ENCODE measurements at regions not wholly inside any gene's neighbourhood (a gene's known extent, or its start where the extent isn't known, plus 50 kb on each side); places are given as distances from the start of the nearest gene placed in this dataset.

DNA sequence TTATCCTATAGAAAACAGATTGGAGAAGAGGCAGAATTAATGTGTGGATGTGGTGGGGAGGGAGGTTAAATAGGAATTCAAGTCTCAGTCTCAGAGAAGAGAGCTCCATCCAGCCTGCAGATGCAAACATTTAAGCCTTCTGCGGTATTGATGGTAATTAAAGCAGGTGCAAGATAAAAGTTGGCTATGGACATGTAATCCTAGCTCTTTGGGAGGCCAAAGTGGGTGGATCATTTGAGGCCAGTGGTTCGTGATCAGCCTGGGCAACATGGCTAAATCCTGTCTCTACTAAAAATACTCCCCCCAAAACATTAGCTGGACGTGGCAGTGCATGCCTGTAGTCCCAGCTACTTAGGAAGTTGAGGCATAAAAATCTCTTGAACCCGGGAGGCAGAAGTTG is 332.7 kb downstream of the PABPC4L start:
- no peaks in the 10 kb centered on the region for H3K4me1 Mint-ChIP-seq (ENCODE audit: low read depth)
- H3K27me3 Mint-ChIP-seq, result no peaks in the 10 kb centered on the region
- H3K36me3 Mint-ChIP-seq (ENCODE audit: low read depth), result no peaks in the 10 kb centered on the region
- peaks cover 3% of the 10 kb centered on the region for H3K9me3 Mint-ChIP-seq
- no peak overlapping the region for H3K4me3 Mint-ChIP-seq
- H3K27ac Mint-ChIP-seq, result no peak overlapping the region

DNA sequence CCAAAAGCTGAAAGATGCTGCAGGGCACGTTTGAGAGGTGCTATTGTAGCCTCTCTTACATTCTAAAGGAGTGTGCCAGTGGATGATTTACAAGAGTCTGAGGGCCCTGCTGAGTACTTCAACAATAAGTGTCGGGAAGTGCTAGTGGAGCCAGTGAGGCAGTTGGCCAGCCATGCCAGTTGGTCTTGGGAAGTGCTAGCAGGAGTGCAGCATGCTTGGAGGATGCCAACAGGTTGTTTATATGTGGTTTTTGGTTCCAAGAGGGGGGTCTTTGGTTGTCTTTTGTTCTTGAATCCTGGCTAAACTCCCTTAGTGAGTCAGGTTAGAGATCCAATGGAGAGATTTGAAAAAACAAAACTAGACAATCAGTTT is 335.3 kb downstream of the PABPC4L start:
- Mint-ChIP-seq H3K27me3 (no peaks in the 10 kb centered on the region), H3K36me3 (ENCODE audit: low read depth) (no peaks in the 10 kb centered on the region), H3K9me3 (no peaks in the 10 kb centered on the region), H3K4me3 (no peak overlapping the region), H3K27ac (no peak overlapping the region), H3K4me1 (ENCODE audit: low read depth) (no peaks in the 10 kb centered on the region)

DNA sequence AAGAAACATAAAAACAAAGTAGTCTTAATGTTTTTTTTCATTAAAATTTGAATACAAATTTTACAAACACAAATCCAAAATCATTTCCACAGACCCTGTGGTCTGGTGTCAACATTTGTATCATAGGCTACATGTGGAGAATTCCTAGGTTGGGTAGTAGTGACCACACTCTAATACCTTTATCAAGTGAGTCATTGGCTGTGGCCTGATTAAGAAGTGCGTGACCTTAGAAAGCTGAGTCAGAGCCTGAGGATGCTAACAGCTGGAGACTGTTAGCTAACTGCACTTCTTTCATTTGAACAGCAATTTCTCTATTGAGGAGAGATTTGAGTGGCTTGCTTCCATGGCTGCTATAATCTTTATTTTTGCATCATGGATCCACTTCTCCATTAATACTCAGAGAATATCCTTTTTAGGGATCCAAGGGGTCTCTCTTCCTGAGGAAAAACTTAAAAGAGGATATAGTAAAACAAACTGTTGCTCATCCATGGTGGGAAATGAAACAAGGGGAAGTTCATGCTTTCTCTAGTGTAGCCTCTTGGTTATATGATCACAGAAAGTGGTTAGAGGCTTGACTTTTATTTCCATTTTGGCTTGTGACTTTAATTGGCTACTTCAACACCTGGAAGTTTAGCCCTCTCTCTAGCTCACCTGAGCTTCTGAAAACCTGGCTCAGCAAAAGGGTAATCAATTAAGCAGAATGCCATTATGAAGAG is 335.8 kb downstream of the PABPC4L start:
- no peaks in the 10 kb centered on the region for H3K27me3 Mint-ChIP-seq
- no peak overlapping the region for H3K27ac Mint-ChIP-seq
- no peak overlapping the region for H3K4me3 Mint-ChIP-seq
- H3K9me3 Mint-ChIP-seq, result no peaks in the 10 kb centered on the region
- no peaks in the 10 kb centered on the region for H3K36me3 Mint-ChIP-seq (ENCODE audit: low read depth)
- no peaks in the 10 kb centered on the region for H3K4me1 Mint-ChIP-seq (ENCODE audit: low read depth)

DNA sequence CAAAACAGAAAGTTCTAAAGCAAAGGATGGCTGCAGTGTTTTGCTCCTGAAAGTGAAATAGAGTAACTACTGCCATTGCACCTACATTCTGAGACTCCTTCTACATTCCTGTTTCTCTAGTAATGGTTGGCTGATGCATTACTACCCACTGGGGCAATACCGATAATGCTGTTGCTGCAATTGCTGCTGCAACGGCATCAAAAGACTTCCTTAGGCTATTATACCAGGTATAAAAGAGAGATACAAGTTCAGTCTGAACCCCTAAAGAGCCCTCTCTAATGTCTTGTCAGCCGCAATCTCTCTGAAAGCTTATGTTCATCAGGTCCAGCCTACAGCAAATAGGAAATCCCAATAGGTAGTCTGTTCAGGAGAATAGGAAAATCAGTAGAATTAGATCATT is 338.4 kb downstream of the PABPC4L start:
- Mint-ChIP-seq H3K9me3 (no peaks in the 10 kb centered on the region), H3K27me3 (no peaks in the 10 kb centered on the region), H3K27ac (no peak overlapping the region)

DNA sequence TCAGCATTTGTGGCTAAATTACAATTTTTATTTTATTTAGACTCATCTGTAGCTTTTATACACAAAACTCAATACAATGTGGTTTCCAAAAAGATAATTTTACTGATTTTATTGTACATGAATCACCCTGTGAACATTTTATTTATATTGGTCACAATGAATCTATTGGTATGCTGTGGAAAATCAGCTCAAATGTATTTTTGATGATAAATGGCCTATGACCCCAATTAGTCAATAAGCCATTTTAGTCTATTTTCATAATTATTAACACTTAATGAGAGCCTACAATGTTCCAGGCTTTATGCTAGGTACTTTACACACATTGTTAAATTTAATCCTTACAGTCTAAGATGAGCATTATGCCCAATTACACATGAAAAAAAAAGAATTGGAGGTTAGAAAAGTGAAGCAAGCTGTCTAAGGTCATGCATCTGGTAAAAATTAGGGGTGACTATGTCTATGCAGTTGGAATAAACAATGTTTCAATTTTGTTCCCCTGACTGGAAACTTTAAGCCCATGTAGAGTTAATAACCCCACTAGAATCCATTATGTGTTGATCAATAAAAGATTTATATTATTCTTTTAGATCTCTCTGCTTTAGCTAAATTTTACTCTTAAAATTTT is 344.7 kb downstream of the PABPC4L start:
- no peak overlapping the region for H3K27ac Mint-ChIP-seq
- no peaks in the 10 kb centered on the region for H3K9me3 Mint-ChIP-seq
- no peak overlapping the region for H3K4me3 Mint-ChIP-seq
- H3K27me3 Mint-ChIP-seq, result no peaks in the 10 kb centered on the region
- no peaks in the 10 kb centered on the region for H3K4me1 Mint-ChIP-seq (ENCODE audit: low read depth)
- no peaks in the 10 kb centered on the region for H3K36me3 Mint-ChIP-seq (ENCODE audit: low read depth)

More for the DNA sequence above, 338.4 kb downstream of the PABPC4L start:
- Mint-ChIP-seq H3K4me1 (ENCODE audit: low read depth) (no peaks in the 10 kb centered on the region), H3K36me3 (ENCODE audit: low read depth) (no peaks in the 10 kb centered on the region), H3K4me3 (no peak overlapping the region)

DNA sequence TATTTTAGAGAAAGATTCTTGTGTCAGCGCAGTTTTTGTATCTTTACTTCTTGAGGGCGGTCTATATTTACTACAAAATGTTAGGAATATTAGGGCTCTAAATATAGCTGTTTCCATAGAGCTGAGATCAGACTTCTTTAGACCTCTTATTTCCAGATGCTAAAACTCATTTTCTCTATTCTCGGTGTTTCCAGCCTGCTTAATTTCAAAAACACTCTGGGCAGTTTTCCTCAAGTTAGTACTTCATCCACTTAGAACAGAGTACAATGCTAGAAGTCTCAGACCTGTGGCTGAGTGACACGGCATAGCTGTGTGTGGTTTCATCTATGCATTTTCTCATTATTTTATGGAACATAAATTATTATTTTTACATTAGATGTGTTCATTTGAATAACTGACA is 346.6 kb downstream of the PABPC4L start:
- Mint-ChIP-seq H3K27ac (no peak overlapping the region), H3K36me3 (ENCODE audit: low read depth) (no peaks in the 10 kb centered on the region), H3K9me3 (no peaks in the 10 kb centered on the region), H3K27me3 (no peaks in the 10 kb centered on the region), H3K4me1 (ENCODE audit: low read depth) (no peaks in the 10 kb centered on the region), H3K4me3 (no peak overlapping the region)

DNA sequence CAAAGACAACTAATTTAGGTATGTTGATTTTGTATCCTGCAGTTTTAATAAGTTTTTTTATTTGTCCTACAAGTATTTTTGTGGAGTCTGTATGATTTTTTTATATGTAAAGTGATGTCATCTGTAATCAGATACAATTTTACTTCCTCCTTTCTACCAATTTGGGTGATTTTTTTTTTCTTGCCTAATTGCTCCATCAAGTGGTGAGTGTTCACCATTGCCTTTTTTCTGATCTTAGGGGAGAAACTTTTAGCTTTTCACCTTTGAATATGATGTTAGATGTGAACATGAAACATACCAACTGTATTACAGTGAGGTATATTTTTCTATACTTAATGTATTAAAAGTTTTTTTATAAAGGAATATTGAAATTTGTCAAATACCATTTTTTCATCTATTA is 362.3 kb downstream of the PABPC4L start:
- H3K27me3 Mint-ChIP-seq, result no peaks in the 10 kb centered on the region
- no peak overlapping the region for H3K27ac Mint-ChIP-seq
- no peaks in the 10 kb centered on the region for H3K4me1 Mint-ChIP-seq (ENCODE audit: low read depth)
- peaks cover 16% of the 10 kb centered on the region for H3K9me3 Mint-ChIP-seq
- no peak overlapping the region for H3K4me3 Mint-ChIP-seq
- H3K36me3 Mint-ChIP-seq (ENCODE audit: low read depth), result no peaks in the 10 kb centered on the region

DNA sequence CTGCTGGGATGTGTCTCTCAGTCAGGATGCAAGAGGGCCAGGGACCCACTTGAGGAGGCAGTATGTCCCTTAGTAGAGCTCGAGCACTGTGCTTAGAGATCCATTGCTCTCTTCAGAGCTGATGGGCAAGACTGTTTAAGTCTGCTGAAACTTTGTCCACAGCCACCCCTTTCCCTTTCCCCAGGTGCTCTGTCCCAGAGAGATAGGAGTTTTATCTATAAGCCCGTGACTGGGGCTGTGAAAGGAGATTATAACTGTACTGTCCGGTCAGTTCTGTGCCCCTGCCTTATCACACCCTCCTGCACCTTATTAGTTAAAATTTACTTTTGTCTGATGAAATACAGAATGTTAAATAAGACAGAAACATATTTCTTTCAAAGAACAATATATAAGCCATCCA is 378.4 kb downstream of the PABPC4L start:
- Mint-ChIP-seq H3K4me3 (no peak overlapping the region), H3K36me3 (ENCODE audit: low read depth) (no peaks in the 10 kb centered on the region), H3K27ac (no peak overlapping the region), H3K9me3 (peaks cover 18% of the 10 kb centered on the region), H3K27me3 (no peaks in the 10 kb centered on the region), H3K4me1 (ENCODE audit: low read depth) (no peaks in the 10 kb centered on the region)

DNA sequence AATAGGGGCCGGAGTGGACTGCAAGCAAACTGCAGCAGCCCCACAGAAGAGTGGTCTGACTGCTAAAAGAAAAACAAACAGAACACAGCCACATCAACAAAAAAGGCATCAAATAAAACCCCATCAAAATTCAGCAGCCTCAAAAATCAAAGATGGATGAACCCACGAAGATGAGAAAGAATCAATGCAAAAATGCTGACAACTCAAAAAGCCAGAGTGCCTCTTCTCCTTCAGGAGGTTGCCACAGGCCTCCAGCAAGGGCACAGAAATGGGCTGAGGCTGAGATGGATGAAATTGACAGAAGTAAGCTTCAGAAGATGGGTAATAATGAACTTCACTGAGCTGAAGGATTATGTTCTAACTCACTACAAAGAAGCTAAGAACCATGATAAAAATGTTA is 388.6 kb downstream of the PABPC4L start:
- Mint-ChIP-seq H3K9me3 (peaks cover 8% of the 10 kb centered on the region), H3K27ac (no peak overlapping the region), H3K4me3 (no peak overlapping the region), H3K27me3 (no peaks in the 10 kb centered on the region), H3K36me3 (ENCODE audit: low read depth) (no peaks in the 10 kb centered on the region), H3K4me1 (ENCODE audit: low read depth) (no peaks in the 10 kb centered on the region)

DNA sequence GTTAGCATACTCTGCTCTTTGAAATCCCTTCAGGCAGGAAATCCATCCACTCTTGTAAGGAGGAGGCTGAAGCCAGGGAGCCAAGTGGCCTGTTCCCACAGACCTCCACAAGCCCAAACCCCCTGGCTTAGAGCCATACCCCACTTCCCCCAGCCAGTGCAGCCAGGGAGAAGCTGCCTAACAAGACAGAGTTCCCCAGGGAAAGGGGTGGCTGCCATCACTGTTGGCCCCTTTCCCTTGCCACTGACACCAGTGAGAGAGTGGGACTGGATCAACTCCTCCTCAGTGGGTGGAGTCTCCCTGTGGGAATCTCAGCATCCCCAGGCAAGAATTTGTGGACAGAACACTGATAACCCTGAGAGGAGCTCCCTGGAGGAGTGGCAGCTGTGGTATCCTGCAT is 389.4 kb downstream of the PABPC4L start:
- Mint-ChIP-seq H3K27me3 (no peaks in the 10 kb centered on the region), H3K27ac (no peak overlapping the region), H3K36me3 (ENCODE audit: low read depth) (no peaks in the 10 kb centered on the region)

DNA sequence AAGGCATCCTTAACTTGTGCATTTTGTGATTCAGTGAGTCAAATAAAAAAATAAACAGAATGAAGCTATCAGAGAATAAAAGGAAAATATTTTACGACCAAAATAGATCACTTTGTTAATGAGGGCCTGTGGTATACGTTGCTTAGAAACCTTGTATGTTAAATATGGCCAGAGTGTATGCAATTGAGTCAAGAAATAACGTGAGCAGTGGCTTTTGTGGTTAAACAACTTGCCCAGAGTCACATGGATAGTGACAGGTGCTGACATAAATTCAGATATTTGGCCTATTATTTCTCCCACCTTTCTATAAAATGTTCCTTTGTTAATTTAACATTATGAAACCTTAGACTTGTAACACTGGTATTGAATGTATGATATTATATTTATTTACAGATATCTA is 393.4 kb downstream of the PABPC4L start:
- Mint-ChIP-seq H3K4me3 (no peak overlapping the region), H3K27me3 (no peaks in the 10 kb centered on the region), H3K4me1 (ENCODE audit: low read depth) (no peaks in the 10 kb centered on the region), H3K27ac (no peak overlapping the region), H3K9me3 (peaks cover 8% of the 10 kb centered on the region), H3K36me3 (ENCODE audit: low read depth) (no peaks in the 10 kb centered on the region)

More for the DNA sequence above, 389.4 kb downstream of the PABPC4L start:
- peaks cover 8% of the 10 kb centered on the region for H3K9me3 Mint-ChIP-seq
- H3K4me1 Mint-ChIP-seq (ENCODE audit: low read depth), result no peaks in the 10 kb centered on the region
- no peak overlapping the region for H3K4me3 Mint-ChIP-seq

DNA sequence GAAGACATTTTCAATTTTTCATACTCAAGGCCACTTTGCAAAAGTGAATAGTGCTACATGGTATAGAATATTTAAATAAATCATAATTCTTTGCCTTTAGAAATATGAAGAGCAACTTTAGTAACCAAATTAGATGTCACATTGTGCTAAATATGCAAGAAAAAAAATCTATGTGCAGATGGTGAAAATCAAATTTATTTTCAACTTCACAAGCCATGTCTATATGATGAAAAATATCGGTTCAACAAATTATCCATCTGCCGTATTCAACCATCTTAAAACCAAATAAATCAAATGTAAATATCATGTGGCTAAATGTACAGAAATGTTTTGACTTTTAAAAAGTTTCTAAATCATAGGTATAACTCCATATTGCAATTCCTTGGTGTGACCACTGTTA is 398.2 kb downstream of the PABPC4L start:
- H3K27me3 Mint-ChIP-seq, result no peaks in the 10 kb centered on the region
- H3K9me3 Mint-ChIP-seq, result no peaks in the 10 kb centered on the region
- H3K27ac Mint-ChIP-seq, result no peak overlapping the region
- no peak overlapping the region for H3K4me3 Mint-ChIP-seq
- no peaks in the 10 kb centered on the region for H3K4me1 Mint-ChIP-seq (ENCODE audit: low read depth)
- H3K36me3 Mint-ChIP-seq (ENCODE audit: low read depth), result no peaks in the 10 kb centered on the region

DNA sequence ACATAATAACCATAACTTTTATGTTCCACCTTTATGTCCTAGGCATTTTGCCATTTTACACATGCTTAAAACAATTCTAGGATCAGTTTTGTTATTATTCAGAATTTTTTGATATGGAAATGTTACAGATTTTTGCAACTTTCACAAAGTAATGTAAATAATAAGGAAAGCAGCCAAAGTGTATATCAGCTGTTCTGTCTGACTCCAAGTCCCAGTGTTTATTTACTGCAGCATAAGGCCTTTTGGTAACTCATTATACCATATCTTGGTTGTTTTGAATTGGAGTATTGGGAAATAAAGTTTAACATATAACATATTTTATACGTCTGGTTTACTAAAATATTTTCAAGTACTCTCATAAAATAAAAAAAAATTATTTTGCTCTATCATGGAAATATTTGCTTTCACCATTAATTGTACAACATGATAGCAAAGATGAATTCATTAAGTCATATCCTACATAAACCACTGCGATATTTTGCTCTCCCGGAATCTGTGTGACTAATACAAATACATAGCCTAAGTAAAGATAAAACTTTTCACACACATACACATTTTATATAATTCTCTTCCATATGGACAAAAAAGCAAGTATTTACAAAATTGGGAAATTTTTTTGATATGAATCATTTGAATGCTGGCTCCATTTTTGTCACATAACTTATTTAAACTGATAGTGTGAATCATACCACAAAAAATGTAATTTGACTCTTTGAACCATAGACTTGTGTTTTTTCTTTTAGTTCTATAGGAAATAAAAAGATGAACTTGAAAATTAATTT is 399.0 kb downstream of the PABPC4L start:
- no peak overlapping the region for H3K27ac Mint-ChIP-seq
- no peak overlapping the region for H3K4me3 Mint-ChIP-seq
- no peaks in the 10 kb centered on the region for H3K9me3 Mint-ChIP-seq
- H3K27me3 Mint-ChIP-seq, result no peaks in the 10 kb centered on the region
- no peaks in the 10 kb centered on the region for H3K36me3 Mint-ChIP-seq (ENCODE audit: low read depth)
- no peaks in the 10 kb centered on the region for H3K4me1 Mint-ChIP-seq (ENCODE audit: low read depth)

DNA sequence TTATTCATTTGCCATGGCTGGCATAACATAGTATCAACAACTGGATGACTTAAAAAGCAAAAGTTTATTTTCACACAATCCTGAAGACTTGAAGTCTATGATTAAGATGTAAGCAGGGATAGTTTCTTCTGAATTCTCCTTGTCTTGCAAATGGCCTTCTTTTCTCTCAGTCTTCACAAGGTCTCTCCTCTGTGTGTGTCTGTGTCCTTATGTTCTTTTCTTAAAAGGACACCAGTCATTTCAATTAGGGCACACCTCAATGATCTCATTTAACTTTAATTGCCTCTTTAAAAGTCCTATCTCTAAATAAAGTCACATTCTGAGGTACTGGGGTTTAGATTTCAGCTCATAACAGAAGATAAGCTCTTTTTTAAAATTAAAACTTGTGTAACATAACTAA is 399.7 kb downstream of the PABPC4L start:
- Mint-ChIP-seq H3K4me1 (ENCODE audit: low read depth) (no peaks in the 10 kb centered on the region), H3K27ac (no peak overlapping the region), H3K36me3 (ENCODE audit: low read depth) (no peaks in the 10 kb centered on the region), H3K4me3 (no peak overlapping the region), H3K9me3 (no peaks in the 10 kb centered on the region), H3K27me3 (no peaks in the 10 kb centered on the region)

DNA sequence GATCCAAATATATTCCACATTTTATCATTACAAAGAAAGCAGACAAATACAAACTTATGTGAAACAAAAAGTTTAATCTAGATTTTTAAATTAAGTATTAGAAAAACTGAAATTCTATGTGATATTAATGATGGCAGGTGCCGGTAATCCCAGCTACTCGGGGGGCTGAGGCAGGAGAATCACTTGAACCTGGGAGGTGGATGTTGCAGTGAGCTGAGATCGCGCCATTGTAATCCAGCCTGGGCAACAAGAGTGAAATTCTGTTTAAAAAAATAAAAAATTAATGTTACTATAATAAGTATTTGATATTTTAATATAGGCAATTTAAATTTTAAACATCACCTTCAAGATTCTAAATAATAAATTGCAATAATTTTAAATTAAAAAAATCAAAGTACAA is 400.6 kb downstream of the PABPC4L start:
- Mint-ChIP-seq H3K4me3 (no peak overlapping the region), H3K27ac (no peak overlapping the region), H3K9me3 (no peaks in the 10 kb centered on the region), H3K4me1 (ENCODE audit: low read depth) (no peaks in the 10 kb centered on the region), H3K36me3 (ENCODE audit: low read depth) (no peaks in the 10 kb centered on the region), H3K27me3 (no peaks in the 10 kb centered on the region)

All from stimulated activated naive CD8-positive, alpha-beta T cell treated with anti-CD3 and anti-CD28 coated beads, Interleukin-15, Interleukin-2, amounts not matched to agents 100 ng/mL and 50 ng/mL, for 24 hours (primary cell).